Fibroblast of pulmonary artery (primary cell): ENCODE measurements at regions not wholly inside any gene's neighbourhood (a gene's known extent, or its start where the extent isn't known, plus 50 kb on each side); places are given as distances from the start of the nearest gene placed in this dataset.

Experiments
- DNase-seq: peaks from one replicate; pipeline ENCODE4 v3.0.0-alpha.2; 2010; ENCODE audit warnings: low read depth
- H3K4me3 ChIP-seq: replicated peaks from 2 replicates; pipeline ENCODE4 v1.5.1; 2011; ENCODE audit warnings: low read depth, mild to moderate bottlenecking, control low read depth, low read length, moderate library complexity
- TF ChIP-seq, protein P1 (sequence below): IDR thresholded peaks from 2 replicates; pipeline ENCODE4 v1.5.1; 2011; ENCODE audit warnings: mild to moderate bottlenecking, control low read depth, low read length, inconsistent platforms; ENCODE audit errors: missing control alignments

DNA sequence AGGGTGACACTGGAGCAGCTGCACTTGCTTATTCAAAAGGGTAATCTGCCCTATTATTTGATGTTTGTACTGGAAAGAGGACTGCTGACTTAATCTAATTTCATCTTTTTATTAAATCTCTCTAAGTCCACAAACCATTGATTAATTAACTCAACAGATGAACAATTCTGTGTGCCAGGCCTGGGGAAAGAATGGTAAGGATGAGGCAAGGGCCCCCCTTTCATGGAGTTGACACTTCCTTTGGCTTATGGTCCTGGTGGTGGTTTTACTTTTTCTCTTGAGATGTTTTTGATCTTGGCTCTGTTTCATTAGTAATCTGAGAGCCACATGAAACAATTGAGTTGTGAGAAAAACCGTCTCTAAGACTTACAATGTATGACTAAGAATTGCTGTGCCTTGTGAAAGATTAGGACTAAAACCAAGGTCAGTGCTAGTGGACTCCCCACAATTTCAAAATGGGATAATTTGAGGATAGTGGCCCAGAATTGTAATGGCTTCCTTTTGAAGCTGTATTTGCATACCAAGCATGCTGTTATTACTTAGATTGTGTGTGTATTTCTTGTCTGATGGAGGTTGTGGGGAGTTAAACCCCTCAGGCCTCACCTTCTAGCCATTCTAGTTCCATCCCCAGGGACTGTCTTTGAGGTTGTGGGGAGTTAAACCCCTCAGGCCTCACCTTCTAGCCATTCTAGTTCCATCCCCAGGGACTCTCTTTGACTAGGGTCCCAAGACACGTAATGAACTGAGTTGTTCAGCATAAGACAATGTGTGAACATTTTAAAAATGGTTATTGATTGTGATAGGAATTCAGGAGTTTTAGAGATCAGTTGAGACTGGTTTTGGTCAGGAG, 52.5 kb upstream of the EVL start:
- TF ChIP-seq, protein P1, sequence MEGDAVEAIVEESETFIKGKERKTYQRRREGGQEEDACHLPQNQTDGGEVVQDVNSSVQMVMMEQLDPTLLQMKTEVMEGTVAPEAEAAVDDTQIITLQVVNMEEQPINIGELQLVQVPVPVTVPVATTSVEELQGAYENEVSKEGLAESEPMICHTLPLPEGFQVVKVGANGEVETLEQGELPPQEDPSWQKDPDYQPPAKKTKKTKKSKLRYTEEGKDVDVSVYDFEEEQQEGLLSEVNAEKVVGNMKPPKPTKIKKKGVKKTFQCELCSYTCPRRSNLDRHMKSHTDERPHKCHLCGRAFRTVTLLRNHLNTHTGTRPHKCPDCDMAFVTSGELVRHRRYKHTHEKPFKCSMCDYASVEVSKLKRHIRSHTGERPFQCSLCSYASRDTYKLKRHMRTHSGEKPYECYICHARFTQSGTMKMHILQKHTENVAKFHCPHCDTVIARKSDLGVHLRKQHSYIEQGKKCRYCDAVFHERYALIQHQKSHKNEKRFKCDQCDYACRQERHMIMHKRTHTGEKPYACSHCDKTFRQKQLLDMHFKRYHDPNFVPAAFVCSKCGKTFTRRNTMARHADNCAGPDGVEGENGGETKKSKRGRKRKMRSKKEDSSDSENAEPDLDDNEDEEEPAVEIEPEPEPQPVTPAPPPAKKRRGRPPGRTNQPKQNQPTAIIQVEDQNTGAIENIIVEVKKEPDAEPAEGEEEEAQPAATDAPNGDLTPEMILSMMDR: no peak
- peak; percentile 83 for DNase-seq
- no peak overlapping the region for H3K4me3 ChIP-seq

DNA sequence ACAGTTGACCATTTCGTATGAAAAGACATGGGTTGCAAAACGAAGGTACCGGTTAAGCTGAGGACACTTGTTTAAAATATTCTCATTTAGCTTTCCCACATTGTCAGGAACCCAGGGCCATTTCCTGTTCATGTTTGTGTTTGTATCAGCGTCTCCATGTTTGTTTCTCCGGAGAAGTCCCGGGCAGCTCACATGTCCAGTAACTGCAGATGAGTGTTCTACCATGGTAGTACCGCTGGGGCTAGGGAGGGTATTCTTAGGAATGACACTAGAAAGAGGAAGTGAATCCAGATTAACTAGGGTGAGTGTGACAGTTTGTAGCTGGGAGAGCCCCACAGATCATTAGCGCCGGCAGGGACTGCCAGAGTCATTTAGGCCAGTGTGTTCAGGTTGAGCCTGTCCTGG, 50.0 kb upstream of the EVL start:
- no peak for DNase-seq
- no peak overlapping the region for H3K4me3 ChIP-seq
- TF ChIP-seq, protein P1: no peak
